Endothelial cell of umbilical vein (primary cell): ENCODE measurements at regions not wholly inside any gene's neighbourhood (a gene's known extent, or its start where the extent isn't known, plus 50 kb on each side); places are given as distances from the start of the nearest gene placed in this dataset.

Experiments used
- BruUV-seq: library from RNA; stranded (reverse); fragments of 400-500 nt; replicated peaks from 2 replicates; lab custom pipeline; 2021; lab: Mats Ljungman, UMichigan
- CTCF ChIA-PET: fragments of 300-600, 350-600 bp; sonication (Branson Sonifier 250); formaldehyde crosslinking; loops from one replicate; lab custom pipeline; 2021; ENCODE audit warnings: antibody characterized with exemption, inconsistent platforms; lab: Charles Lee
- POLR2A ChIA-PET: fragments of 300-600, 350-600 bp; sonication (Branson Sonifier 250); formaldehyde crosslinking; loops from one replicate; lab custom pipeline; 2021; ENCODE audit warnings: antibody characterized with exemption, inconsistent platforms; lab: Charles Lee
- DNase-seq: peaks from one replicate; pipeline ENCODE4 v3.0.0-alpha.2; 2011; ENCODE audit warnings: low read depth, low spot score
- FAIRE-seq: peaks from 2 replicates; lab custom pipeline; 2011; peaks lifted over from hg19 to GRCh38; lab: Jason Lieb, UNC
- H2AFZ ChIP-seq: 2 replicates; pipeline ENCODE4 v1.6.0; 2012; ENCODE audit warnings: low read depth, low read length, control low read depth, inconsistent platforms
- H3K27ac ChIP-seq: 2 replicates; pipeline ENCODE4 v1.5.1; 2011; ENCODE audit warnings: low read depth, mild to moderate bottlenecking, control low read depth, low read length, moderate library complexity; ENCODE audit not compliant: insufficient read depth
- H3K27me3 ChIP-seq, 2 experiments: 2 replicates each; pipeline versions ENCODE4 v1.6.0 to v1.6.1; 2011; ENCODE audit warnings: low read length in 2 of 2, mixed read lengths in 1 of 2; ENCODE audit not compliant: control insufficient read depth in 2 of 2, insufficient read depth in 2 of 2
- H3K36me3 ChIP-seq, 2 experiments: 2 replicates in 1 of 2; 3 replicates in 1 of 2; pipeline ENCODE4 v1.5.1; 2011; ENCODE audit warnings: low read length in 2 of 2, mild to moderate bottlenecking in 1 of 2, moderate library complexity in 1 of 2; ENCODE audit not compliant: control insufficient read depth in 2 of 2, insufficient read depth in 2 of 2; ENCODE audit errors: extremely low read depth in 1 of 2
- H3K4me1 ChIP-seq: 3 replicates; pipeline ENCODE4 v1.5.1; 2011; ENCODE audit warnings: mild to moderate bottlenecking, low read length; ENCODE audit not compliant: control insufficient read depth, insufficient read depth; ENCODE audit errors: extremely low read depth
- H3K4me2 ChIP-seq: 2 replicates; pipeline ENCODE4 v1.6.1; 2011; ENCODE audit warnings: low read length, control low read depth, mixed read lengths; ENCODE audit not compliant: insufficient read depth
- H3K4me3 ChIP-seq, 3 experiments: fragments of 200-600 bp in 1 of 3; sonication (generic), shearing (Covaris generic) in 1 of 3; replicated peaks in 1 of 3; 2 replicates each; pipeline ENCODE4 v1.5.1; 2011 to 2016; ENCODE audit warnings: control low read depth in 3 of 3, low read length in 3 of 3, mild to moderate bottlenecking in 2 of 3, inconsistent platforms in 1 of 3, low read depth in 1 of 3, moderate library complexity in 1 of 3; ENCODE audit not compliant: insufficient read depth in 1 of 3
- H3K79me2 ChIP-seq: 2 replicates; pipeline ENCODE4 v1.6.0; 2012; ENCODE audit warnings: low read length, inconsistent platforms; ENCODE audit not compliant: control insufficient read depth, insufficient read depth
- H3K9ac ChIP-seq: replicated peaks from 2 replicates; pipeline ENCODE3; 2011; ENCODE audit warnings: low read length, control low read depth; ENCODE audit not compliant: insufficient read depth; ENCODE audit errors: extremely low read depth
- H3K9me1 ChIP-seq: replicated peaks from 3 replicates; pipeline ENCODE4 v1.6.0; 2011; ENCODE audit warnings: mild to moderate bottlenecking, low read length; ENCODE audit not compliant: control insufficient read depth, insufficient read depth; ENCODE audit errors: extremely low read depth
- H3K9me3 ChIP-seq: replicated peaks from 2 replicates; pipeline ENCODE4 v1.5.1; 2012; ENCODE audit warnings: low read length, inconsistent platforms; ENCODE audit not compliant: control insufficient read depth, insufficient read depth
- H4K20me1 ChIP-seq: replicated peaks from 2 replicates; pipeline ENCODE3; 2011; ENCODE audit warnings: mild to moderate bottlenecking, low read length; ENCODE audit not compliant: control insufficient read depth, insufficient read depth; ENCODE audit errors: extremely low read depth
- EZH2 ChIP-seq: IDR thresholded peaks from 2 replicates; pipeline ENCODE4 v1.6.1; 2012; ENCODE audit warnings: borderline replicate concordance, low read depth, mild to moderate bottlenecking, moderate library complexity, low read length, inconsistent platforms; ENCODE audit not compliant: severe bottlenecking
- FOS ChIP-seq: IDR thresholded peaks from 2 replicates; pipeline ENCODE4 v1.6.1; 2011; ENCODE audit warnings: mild to moderate bottlenecking, low read length, moderate library complexity, borderline replicate concordance; ENCODE audit not compliant: insufficient read depth
- GATA2 ChIP-seq: IDR thresholded peaks from 2 replicates; pipeline ENCODE4 v1.7.0; 2011; ENCODE audit warnings: low read depth, mild to moderate bottlenecking, moderate library complexity, mixed read lengths, low read length; ENCODE audit not compliant: insufficient read length, insufficient read depth
- JUN ChIP-seq: IDR thresholded peaks from 2 replicates; pipeline ENCODE4 v1.6.1; 2011; ENCODE audit warnings: borderline replicate concordance, low read depth; ENCODE audit not compliant: insufficient read length, insufficient read depth
- MYC ChIP-seq: IDR thresholded peaks from one replicate; pipeline ENCODE4 v1.6.1; 2011; ENCODE audit warnings: mild to moderate bottlenecking, low read depth, low read length
- POLR2A ChIP-seq: IDR thresholded peaks from 2 replicates; pipeline ENCODE4 v1.6.1; 2012; ENCODE audit warnings: low read depth, mild to moderate bottlenecking, control low read depth, low read length
- POLR2AphosphoS5 ChIP-seq: IDR thresholded peaks from 2 replicates; pipeline ENCODE4 v1.6.1; 2012; ENCODE audit warnings: low read depth, mild to moderate bottlenecking, control low read depth, low read length, moderate library complexity; ENCODE audit not compliant: insufficient read depth
- dilution Hi-C: fragments of 300-500 bp; cut with MboI; formaldehyde crosslinking; loops from one replicate; pipeline ENCODE4 v1.15.0; 2019; ENCODE audit warnings: low sequenced_read_pairs; ENCODE audit not compliant: extremely low pct_ligation_motif_present
- intact Hi-C: fragments of 100-400 bp; cut with micrococcal nuclease; formaldehyde crosslinking; loops from one replicate; pipeline ENCODE4 v1.10.0; 2022
- TF ChIP-seq, protein P1 (sequence below): IDR thresholded peaks from 2 replicates; pipeline ENCODE4 v1.6.1; 2011; ENCODE audit not compliant: insufficient read depth, insufficient read length
- TF ChIP-seq, protein P2 (sequence below), 2 donors: IDR thresholded peaks; 1 replicate in 1 of 2; 2 replicates in 1 of 2; pipeline ENCODE4 v1.5.1; 2011; ENCODE audit warnings: low read length in 2 of 2, mild to moderate bottlenecking in 2 of 2, moderate library complexity in 2 of 2, control low read depth in 1 of 2, inconsistent platforms in 1 of 2, low read depth in 1 of 2; ENCODE audit not compliant: insufficient read depth in 1 of 2; ENCODE audit errors: extremely low read depth in 1 of 2

DNA sequence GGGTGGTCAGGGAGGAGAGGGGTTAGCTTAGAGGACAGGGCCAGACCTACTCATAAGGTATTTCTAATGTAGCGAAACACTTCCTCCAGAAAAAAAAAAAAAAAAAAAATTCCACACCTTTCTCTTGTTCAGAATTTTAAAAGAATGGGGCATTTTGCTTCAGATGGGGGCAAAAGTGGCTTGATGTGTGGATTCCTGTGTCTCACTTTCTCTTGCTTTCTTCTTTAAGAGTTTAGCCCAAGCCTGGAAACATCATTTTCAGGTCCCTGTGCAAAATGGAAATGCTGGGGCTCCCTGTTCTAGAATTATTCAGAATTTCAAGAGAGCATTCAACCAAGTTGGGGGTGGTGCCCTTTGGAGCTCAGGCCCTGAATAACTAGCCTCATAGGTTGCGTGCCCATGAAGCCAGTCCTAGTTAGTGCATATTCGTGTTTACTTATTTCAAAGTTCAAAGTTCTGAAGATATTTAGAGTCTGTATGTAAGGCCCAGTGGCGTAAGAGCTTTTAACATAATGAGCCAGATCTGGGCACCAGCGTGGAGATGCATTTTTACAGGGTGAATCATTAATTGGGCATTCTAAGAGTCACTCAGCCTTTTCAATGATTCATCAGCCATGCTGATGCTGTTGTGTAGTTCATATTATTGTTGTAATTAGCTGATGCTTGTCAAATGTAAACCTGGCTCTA lies 104.5 kb downstream of the RPLP1 start:
- Histone ChIP-seq H3K79me2 (no peaks in the 10 kb centered on the region), H3K9me1 (no peaks in the 10 kb centered on the region), H2AFZ (peak overlapping the region; percentile 50), H3K4me1 (peaks cover 14% of the 10 kb centered on the region), H4K20me1 (no peaks in the 10 kb centered on the region), H3K27me3 (no peaks in the 10 kb centered on the region), H3K4me3 (no peak overlapping the region), H3K4me2 (peak overlapping the region; percentile 2), H3K9ac (peak overlapping the region; percentile 19), H3K9me3 (no peaks in the 10 kb centered on the region), H3K27ac (peak overlapping the region; percentile 62), H3K36me3 (no peaks in the 10 kb centered on the region)
- ChIA-PET POLR2A (interaction anchor here (0.8 to 1.2 kb wide), 2 partner anchors 13 to 15 kb away, joined by 3 to 4 read pairs; no protein-coding TSS in a partner anchor), CTCF (interaction anchor here (0.7 to 1.5 kb wide), 6 partner anchors 13 to 244 kb away, joined by 3 to 5 read pairs (median 4); no protein-coding TSS in a partner anchor)
- TF ChIP-seq MYC (no peak), POLR2A (no peak), EZH2 (no peak), FOS (peak; percentile 98), GATA2 (no peak), POLR2AphosphoS5 (peak; percentile 40), JUN (peak; percentile 93)
- TF ChIP-seq, protein P1, sequence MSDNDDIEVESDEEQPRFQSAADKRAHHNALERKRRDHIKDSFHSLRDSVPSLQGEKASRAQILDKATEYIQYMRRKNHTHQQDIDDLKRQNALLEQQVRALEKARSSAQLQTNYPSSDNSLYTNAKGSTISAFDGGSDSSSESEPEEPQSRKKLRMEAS: no peak
- TF ChIP-seq, protein P2, sequence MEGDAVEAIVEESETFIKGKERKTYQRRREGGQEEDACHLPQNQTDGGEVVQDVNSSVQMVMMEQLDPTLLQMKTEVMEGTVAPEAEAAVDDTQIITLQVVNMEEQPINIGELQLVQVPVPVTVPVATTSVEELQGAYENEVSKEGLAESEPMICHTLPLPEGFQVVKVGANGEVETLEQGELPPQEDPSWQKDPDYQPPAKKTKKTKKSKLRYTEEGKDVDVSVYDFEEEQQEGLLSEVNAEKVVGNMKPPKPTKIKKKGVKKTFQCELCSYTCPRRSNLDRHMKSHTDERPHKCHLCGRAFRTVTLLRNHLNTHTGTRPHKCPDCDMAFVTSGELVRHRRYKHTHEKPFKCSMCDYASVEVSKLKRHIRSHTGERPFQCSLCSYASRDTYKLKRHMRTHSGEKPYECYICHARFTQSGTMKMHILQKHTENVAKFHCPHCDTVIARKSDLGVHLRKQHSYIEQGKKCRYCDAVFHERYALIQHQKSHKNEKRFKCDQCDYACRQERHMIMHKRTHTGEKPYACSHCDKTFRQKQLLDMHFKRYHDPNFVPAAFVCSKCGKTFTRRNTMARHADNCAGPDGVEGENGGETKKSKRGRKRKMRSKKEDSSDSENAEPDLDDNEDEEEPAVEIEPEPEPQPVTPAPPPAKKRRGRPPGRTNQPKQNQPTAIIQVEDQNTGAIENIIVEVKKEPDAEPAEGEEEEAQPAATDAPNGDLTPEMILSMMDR (IDR thresholded peaks at IDR 0.05; ENCODE audit: extremely low read depth in 1 of 2, insufficient read depth in 1 of 2, low read depth in 1 of 2, low read length in 2 of 2): no peak
- peak; percentile 92 for DNase-seq
- FAIRE-seq: peak; percentile 98
- dilution Hi-C loops (no loop called here), intact Hi-C loops (loop anchor here (1.0 kb wide), 1 partner anchor 918 kb away; no protein-coding TSS in a partner anchor)
- no TSS peak for BruUV-seq
